GM18873 (cell line): ENCODE measurements at regions not wholly inside any gene's neighbourhood (a gene's known extent, or its start where the extent isn't known, plus 50 kb on each side); places are given as distances from the start of the nearest gene placed in this dataset.
"Not testable (repeated sequence)": the region's sequence is repeated elsewhere in the genome, so short reads cannot be mapped to it uniquely, and the experiment has no call there.

Experiments
- ATAC-seq: cut with Tn5 transposase; IDR thresholded peaks from one replicate; pipeline ENCODE4 v1.9.1; 2021; ENCODE audit warnings: mild to moderate bottlenecking, moderate library complexity, moderate number of reproducible peaks; ENCODE audit not compliant: unreplicated experiment, low FRiP score

DNA sequence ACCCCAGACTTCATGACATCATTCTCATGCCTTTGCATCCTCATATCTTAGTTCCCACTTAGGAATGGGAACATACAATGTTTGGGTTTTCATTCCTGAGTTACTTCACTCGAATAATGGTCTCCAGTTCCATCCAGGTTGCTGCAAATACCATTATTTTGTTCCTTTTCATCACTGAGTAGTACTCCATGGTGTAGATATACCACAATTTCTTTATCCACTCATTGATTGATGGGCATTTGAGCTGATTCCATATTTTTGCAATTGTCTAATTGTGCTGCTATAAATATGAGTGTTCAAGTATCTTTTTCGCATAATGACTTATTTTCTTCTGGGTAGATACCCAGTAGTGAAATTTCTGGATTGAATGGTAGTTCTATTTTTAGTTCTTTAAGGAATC, 1026.8 kb downstream of the STPG2 start:
- no peak for ATAC-seq

DNA sequence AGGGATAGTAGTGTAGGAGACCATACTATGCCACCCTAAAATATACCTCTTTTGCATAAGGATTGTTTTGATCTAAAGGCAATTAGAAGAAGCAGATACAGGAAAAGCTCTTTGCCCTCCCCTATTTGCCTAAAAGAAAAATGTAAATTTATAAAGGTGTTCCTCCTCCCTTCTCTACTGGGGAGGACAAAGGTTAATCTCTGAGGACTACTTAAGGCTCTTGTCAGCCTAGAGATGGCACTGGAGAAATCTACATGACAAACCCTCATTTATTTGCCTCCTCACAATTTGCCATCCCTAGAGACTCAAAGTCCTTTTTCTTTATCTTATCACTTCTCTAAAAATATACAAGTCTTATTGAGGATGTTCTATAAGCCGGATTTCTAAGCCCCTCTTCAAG, 1021.8 kb downstream of the STPG2 start:
- ATAC-seq = no peak

DNA sequence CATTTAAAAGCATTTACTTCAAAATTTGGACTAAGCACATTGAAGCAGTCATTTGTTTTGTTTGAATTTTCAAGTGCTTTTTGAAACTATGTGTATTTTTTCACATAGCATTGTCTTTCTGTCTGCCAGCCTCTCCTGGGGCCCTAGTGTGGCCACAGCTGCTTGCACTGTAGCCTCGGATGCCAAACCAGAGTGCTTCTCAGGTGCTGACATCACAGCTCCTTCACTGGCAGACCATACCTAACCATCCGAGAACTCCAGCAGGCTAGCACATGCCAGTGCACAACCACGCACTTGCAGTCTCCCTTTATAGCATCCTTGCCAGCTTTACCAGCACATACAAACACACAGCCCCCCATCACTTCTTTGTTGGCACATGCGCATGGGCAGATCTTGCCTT, 1019.7 kb downstream of the STPG2 start:
- no peak for ATAC-seq

DNA sequence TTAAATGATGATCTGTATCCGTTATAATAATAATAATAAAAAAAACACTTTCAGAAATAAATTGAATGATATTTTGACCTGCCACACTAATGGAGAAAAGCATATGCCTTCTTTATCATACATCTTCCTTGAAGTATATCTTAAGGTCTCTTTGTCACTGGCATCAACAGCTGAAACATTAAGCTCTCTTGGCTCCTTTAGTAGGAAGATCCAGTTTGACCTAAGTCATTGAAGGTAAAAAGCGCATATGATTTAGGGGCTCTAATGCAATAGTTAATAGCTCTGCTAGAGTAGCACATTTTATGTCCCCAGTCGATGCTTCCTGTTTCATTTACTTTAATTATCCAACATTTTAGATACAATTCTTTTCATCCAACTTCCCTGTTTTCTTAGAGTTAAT, 1010.8 kb downstream of the STPG2 start:
- ATAC-seq = no peak

DNA sequence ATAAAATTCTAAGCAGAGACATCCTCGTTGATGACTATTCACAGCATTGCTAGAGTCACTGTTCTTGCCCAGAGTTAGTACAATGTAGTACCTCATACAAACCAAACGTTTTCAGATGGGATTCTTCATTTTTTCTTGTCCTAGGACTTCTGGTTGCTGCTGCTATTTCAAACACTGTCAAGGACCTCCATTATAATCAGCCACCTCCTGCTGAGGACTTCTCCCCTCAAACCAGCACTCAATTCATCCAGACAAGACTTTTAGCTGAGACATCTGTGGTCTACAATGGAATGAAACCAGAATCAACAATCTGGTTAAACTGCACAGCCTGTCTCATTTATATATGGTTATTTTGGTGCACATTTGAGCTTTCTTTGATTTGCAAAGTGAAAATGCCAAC, 1008.8 kb downstream of the STPG2 start:
- ATAC-seq = no peak

DNA sequence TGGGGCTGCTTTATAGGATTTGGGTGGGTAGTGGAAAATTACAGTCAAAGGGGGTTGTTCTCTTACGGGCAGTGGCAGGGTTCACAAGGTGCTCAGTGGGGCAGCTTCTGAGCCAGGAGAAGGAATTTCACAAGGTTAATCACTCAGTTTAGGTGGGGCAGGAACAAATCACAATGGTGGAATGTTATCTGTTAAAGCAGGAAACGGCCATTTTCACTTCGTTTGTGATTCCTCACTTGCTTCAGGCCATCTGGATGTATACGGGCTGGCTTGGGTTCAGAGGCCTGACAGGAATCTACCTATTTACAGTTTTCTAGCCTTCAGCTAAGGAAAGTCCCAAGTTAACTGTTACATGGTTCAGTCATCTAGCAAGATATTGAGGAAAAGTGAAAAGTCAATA, 1003.5 kb downstream of the STPG2 start:
- no peak for ATAC-seq

DNA sequence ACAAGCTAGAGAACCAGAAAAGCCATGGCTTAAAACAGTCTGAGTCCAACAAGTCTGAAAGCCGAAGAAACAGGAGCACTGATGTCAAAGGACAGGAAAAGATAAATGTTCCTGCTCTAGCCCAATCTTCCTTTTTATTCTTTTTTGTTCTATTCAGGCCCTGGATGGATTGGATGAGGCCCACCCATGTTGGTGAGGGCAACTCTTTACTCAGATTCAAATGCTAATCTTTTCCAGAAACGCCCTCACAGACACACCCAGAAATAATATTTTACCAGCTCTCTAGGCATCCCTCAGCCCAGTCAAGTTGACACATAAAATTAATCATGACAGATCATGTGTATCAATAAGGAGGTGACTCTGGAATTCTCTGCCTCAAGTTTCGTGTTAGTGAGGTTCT, 1002.7 kb downstream of the STPG2 start:
- no peak for ATAC-seq

DNA sequence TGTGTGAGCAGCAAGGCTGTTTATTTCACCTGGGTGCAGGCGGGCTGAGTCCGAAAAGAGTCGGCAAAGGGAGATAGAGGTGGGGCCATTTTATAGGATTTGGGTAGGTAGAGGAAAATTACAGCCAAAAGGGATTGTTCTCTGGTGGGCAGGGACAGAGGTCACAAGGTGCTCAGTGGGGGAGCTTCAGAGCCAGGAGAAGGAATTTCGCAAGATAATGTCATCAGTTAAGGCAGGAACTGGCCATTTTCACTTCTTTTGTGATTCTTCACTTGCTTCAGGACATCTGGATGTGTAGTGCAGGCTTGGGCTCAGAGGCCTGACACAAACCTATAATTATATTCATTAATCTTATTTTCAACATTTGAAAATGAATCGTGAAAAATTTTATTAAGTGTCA, 1001.9 kb downstream of the STPG2 start:
- not testable (repeated sequence) for ATAC-seq

DNA sequence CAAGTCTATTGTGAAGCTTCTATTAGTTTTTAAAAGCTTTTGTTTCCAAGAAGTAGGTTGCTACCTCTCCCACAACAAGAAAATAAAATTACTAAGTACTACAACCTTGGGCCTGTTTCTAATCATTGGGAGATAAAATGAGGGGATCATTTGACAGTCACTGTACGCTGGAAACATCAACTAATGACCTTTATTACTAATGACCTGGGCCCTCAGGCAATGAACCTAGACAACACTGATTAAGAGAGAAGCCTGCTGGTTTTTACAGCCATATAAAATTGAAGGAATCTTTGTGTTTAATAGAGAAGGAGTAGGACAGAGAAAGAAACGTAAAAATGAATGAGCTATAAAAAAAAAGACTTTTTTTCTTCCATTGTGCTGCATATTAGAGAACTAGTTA, 1000.9 kb downstream of the STPG2 start:
- no peak for ATAC-seq

DNA sequence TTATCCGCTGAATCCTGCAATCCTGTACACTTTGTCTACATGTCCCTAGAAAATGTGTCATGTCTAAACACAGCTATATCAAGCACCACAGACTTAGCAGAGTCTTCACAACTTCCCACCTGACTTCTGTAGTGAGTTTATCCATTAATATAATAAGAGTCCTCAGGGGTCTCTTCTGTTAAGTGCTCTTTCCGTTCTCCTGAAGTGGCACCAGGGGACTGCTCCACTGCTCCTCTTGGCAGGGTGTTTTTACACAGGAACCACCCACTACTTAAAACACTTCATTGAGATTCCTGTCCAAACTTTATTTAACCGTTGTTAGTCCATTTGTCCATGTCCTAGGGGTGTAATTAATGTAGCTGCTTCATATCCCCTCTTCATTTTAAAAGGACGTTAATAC, 1000.4 kb downstream of the STPG2 start:
- no peak for ATAC-seq

DNA sequence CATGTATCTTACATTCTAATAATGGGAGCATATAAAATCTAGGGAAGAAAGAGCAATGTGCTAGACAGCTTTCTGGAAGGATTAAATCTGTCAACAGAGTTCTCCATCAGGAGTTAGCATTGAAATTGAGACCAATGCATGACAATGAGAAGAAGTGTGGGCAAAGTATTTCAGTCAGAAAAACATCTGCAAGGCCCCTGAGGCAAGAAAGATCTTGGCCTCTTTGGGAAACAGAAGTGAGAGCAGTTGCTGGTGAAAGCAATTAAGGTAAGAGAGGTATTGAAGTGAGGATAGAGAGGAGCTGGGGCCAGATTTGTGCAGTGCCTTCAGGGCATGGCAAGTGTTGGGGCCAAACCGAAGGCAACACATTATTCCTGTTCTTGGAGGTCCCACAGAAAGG, 999.1 kb downstream of the STPG2 start:
- ATAC-seq = no peak

DNA sequence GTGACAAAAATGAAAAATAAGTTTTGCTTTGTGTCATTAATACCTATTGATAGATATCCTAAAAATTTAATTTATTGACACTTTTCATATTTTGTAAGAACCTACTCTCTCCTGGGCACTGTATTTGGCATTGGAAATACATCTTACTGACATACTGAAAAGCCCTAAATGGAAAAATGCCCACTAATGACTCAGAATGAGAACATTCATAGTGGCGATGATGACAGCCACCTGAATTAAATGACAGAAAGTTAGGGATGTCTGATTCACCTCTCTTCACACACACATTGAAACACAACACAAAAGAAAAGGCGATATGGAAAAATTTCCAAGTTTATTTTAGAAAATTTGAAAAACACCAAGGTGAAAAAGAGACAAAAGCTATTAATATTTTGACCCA, 992.3 kb downstream of the STPG2 start:
- no peak for ATAC-seq

DNA sequence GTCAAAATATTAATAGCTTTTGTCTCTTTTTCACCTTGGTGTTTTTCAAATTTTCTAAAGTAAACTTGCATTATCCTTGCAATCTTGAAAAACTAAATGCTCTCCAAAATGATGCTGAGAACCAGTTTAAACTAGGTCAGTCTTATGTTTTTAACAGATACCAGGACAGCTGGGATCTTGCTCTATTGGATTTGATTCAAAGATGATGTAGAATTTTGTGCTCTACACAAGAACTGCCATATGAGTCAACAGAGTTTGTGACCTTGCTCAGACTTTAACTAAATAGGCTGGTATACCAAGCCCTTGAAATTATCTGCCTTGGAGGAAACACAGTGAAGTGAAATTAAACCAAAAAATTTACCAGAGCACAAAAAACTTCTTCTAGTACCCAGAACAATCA, 991.1 kb downstream of the STPG2 start:
- no peak for ATAC-seq

DNA sequence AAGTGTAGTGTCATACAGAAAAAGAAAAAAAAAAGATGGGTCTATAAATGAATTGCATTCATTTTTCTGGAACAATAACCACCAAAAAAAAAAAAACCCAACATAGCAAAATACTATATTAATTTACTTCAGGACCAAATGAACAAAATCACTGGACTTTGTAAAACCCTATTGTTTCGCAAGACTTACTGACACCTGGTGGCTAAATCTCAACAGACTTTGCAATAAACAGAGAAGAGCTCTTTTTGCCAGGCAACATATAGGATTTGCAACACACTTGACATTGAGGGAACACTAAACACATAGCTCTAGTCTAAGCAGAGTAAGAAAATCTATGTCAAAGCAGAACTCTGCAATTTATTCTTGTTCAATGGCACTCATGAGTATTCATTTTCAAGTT, 990.2 kb downstream of the STPG2 start:
- ATAC-seq = no peak

DNA sequence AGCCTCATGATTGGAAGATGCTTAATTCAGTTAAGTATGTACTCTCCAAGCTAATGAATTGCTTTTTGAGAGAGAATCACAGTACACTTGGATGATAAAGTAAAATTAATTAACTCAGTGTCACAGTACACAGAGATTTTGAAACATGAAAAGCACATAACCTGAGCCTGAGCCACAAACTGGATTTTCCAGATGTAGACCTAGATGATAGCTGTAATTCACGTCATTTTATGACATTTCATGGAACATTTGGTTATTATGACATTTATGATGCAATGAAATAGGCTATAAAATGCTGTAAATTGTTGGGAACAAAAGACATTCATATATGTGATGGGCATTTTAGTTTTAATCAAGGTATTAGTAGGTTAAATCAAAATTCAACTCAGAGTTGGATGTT, 983.7 kb downstream of the STPG2 start:
- ATAC-seq = no peak

DNA sequence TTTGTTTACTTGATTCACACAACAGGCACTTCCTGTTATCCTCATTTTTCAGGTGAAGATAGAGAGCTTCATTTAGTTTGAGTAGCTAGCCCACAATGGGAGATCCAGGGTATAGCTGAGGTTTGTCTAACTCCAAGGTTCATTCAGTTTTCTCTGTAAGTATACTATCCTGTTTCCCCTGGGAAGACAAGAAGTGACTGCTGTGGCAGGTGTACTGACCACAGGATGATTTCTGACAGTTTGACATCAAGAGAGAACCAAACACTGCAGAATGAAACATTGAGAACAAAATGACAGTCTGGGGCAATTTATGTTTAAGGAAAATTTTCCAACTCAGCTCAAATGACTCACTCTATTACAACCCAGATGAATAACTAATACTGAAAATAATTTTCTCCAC, 958.0 kb downstream of the STPG2 start:
- ATAC-seq = no peak

DNA sequence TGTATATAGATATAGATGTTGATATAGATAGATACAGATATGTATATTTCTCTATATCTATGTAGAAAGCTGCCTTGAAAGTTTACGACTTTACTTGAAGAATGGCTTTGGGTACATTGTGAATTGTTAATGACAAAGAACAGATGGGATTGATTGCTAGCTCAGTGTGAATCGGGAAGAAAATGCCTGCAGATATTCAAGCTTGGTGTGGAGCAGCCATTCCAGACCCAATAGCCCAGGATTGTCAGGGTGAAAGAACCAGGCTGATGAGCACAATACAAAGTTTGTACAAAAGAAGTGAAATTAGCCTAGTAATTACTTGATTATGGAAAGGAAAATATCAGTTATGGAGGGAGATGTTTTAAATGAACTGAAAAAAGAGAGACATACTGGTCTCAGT, 946.2 kb downstream of the STPG2 start:
- ATAC-seq = no peak

DNA sequence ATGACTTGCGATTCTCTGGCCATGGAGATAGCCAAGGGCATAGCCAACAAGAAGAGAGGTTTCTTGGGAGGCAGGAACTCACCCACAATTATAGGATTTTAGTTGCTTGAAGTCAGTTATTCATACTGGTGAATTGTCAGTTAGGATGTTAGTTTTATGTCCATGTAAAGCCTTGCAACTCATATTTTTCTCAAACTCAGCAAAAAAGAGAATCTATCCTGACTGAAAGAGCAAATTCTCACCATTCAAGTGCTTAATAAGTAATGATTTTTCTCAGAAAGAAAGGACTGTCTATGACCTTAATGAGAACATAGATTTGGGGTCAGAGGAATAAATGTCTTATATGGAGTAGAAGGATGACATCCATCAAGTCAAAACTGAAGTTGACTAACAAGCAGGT, 934.5 kb downstream of the STPG2 start:
- no peak for ATAC-seq

DNA sequence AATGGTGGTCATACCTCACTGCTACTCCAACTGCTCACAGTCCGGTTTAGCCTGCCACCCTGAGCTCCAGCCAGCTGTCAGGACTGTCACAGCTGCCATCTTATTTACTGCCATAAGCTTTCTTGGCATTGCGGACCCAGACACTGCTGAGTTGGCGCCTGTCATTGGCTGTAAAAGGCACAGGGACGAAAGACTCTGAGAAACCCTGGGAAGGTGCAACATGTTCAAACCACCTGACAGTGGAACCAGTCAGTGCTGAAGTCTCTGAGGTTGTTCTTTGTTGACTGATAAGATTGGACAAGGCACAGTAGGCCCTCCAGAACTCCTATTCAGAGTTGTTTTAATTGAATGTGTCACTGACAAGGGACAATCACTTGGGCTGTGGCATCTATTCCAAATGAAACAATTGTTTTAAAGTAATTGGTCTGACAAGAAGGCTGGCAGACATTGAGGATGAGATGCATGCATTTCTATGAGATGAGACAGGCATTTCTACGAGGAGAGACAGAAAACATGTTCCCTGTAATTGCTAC, 927.8 kb downstream of the STPG2 start:
- no peak for ATAC-seq

DNA sequence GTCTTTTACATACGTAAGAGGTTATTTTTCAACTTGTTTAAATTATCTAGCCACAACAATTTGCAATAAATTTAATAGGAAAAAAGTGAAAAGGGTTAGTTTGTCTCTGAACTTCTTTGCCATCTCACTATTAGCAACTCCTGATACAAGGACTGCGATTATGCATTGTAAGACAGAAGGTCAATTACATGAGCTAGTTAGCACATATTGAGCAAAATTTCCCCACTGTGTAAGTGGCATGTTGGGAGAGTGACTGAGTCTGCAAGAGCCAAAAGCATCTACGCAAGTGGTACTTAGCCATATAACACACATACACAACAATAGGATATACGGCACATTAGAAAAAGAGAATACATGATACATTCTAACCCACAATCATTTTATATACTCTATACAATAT, 927.2 kb downstream of the STPG2 start:
- no peak for ATAC-seq

DNA sequence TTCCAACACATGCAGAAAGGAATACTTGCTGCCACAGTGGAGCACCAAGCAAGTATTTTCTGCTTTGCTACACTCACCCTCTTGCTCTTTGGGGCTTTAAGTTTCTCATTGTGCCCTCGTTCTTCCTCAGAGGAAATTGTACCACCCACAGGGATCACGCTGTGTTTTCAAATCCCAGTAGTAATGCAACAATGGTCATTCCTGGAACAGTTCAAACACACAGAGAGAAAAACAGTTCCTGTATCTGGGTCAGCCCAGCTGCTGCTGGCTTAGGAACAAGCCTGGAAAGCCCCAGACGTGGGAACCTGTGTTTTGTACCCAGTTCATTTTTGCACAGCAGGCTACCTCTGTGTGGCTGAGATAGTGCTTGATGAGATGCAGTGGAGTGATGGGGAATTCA, 907.8 kb downstream of the STPG2 start:
- no peak for ATAC-seq

DNA sequence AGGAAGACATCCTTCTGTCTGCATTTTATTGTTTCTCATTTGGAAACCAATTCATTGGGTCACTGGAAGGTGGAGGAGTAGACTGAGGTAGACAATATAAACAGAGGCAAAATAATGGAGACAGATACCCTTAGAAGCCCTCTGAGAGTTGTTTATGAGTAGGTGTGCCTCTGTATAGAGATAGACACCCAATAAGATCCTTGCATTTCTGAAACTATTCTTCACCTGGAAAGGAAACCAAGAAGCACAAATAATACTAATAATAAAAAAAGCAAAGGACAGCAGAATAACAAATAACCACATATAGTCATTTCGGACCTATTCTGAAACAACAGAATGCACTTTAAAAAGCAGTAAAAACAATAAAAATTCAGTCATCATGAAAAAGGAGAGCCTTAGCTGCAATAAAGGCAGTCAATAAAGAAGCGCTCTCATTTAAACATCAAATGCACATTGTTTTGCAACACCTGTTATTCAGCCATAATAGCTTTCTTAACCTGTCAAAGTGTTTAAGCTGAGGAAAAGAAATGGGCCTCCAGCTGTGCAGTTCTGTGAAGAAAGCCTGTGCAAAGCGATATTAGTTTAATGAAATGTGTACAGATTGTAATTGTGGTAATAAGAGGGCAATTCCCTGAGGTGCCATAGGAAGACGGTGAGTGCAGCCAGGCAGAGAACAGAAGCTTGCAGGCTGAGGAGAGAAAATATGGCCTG, 904.2 kb downstream of the STPG2 start:
- ATAC-seq = no peak

DNA sequence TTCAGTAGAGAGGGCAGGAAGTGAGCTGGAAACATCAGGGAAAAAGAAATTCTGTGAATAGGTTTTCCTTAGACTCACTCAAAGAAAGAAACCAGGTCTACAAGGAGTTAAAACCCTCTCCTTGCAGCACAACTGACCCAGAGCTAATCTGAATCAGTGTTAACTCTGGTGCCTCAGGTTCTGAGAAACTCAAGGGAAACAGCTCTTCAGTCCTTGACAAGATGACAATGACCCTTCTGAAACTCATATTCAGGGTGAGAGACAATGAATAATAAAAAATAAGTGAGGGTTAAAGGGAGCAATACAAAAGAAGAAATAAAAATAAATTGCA, 903.6 kb downstream of the STPG2 start:
- ATAC-seq = no peak
